ENCODE measurements at regions not wholly inside any gene's neighbourhood (a gene's known extent, or its start where the extent isn't known, plus 50 kb on each side); places are given as distances from the start of the nearest gene placed in this dataset.

- ATAC-seq (replicated peaks) (no peak), DNase-seq (no peak)
- Mint-ChIP-seq H3K9me3 (no peaks in the 10 kb centered on the region), H3K4me1 (ENCODE audit: low read depth in 2 of 2) (no peaks in the 10 kb centered on the region), H3K27me3 (peaks cover 0 to 6% of the 10 kb centered on the region in 2 donors), H3K27ac (no peak overlapping the region), H3K36me3 (ENCODE audit: insufficient read depth) (no peaks in the 10 kb centered on the region), H3K4me3 (no peak overlapping the region)
These were observed 369.1 kb upstream of the SGCD start for GRCh38 chr5:155957884-155958283.

GRCh38 chr5:155959082-155959481 is 367.9 kb upstream of the SGCD start:
- Mint-ChIP-seq H3K27me3 (peaks cover 0 to 6% of the 10 kb centered on the region in 2 donors), H3K36me3 (ENCODE audit: insufficient read depth) (no peaks in the 10 kb centered on the region), H3K4me1 (ENCODE audit: low read depth in 2 of 2) (no peaks in the 10 kb centered on the region), H3K4me3 (no peak overlapping the region), H3K9me3 (no peaks in the 10 kb centered on the region), H3K27ac (no peak overlapping the region)
- ATAC-seq (replicated peaks) (no peak), DNase-seq (no peak)

GRCh38 chr5:155960177-155960576 is 366.8 kb upstream of the SGCD start:
- no peak overlapping the region for H3K27ac Mint-ChIP-seq
- no peaks in the 10 kb centered on the region for H3K36me3 Mint-ChIP-seq (ENCODE audit: insufficient read depth)
- no peaks in the 10 kb centered on the region for H3K4me1 Mint-ChIP-seq (ENCODE audit: low read depth in 2 of 2)
- ATAC-seq (replicated peaks) (no peak), DNase-seq (no peak)
- H3K9me3 Mint-ChIP-seq = peaks cover 0 to under 1% of the 10 kb centered on the region in 2 donors
- H3K27me3 Mint-ChIP-seq = peaks cover 0 to 6% of the 10 kb centered on the region in 2 donors
- no peak overlapping the region for H3K4me3 Mint-ChIP-seq

DNA sequence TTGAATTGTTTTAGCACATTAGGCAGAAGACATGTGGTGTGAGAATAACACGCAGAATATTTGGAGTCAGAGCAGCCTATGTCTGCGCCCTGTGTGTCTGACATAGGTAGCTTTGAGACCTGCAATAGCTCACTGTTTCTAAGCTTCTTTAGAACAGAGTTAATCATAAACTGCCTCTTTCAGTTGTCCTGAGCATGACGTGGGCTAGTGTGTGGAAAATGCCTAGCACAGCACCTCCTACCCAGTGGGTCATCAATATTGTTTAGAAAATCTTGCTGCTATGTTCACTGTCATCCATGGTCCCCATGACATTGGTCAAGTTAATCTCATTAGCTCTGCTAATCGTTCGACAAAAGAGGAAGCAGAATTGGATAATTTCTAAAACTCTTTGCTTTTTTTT is 357.4 kb upstream of the SGCD start:
- no peaks in the 10 kb centered on the region for H3K4me1 Mint-ChIP-seq (ENCODE audit: low read depth in 2 of 2)
- DNase-seq (no peak), ATAC-seq (replicated peaks) (no peak)
- no peak overlapping the region for H3K4me3 Mint-ChIP-seq
- H3K36me3 Mint-ChIP-seq (ENCODE audit: insufficient read depth) = no peaks in the 10 kb centered on the region
- H3K27me3 Mint-ChIP-seq = no peaks in the 10 kb centered on the region
- H3K27ac Mint-ChIP-seq = no peak overlapping the region
- peaks cover 4 to 9% of the 10 kb centered on the region in 2 donors for H3K9me3 Mint-ChIP-seq

GRCh38 chr5:155974369-155974768 is 352.6 kb upstream of the SGCD start:
- DNase-seq (no peak), ATAC-seq (replicated peaks) (no peak)
- Mint-ChIP-seq H3K27me3 (peaks cover 10 to 14% of the 10 kb centered on the region in 2 donors), H3K4me3 (no peak overlapping the region), H3K4me1 (ENCODE audit: low read depth in 2 of 2) (no peaks in the 10 kb centered on the region), H3K36me3 (ENCODE audit: insufficient read depth) (peaks cover 4% of the 10 kb centered on the region), H3K9me3 (no peaks in the 10 kb centered on the region), H3K27ac (no peak overlapping the region)

GRCh38 chr5:155978850-155979249 is 348.1 kb upstream of the SGCD start:
- Mint-ChIP-seq H3K27me3 (peaks cover 10 to 14% of the 10 kb centered on the region in 2 donors), H3K4me3 (no peak overlapping the region), H3K27ac (no peak overlapping the region), H3K9me3 (no peaks in the 10 kb centered on the region), H3K4me1 (ENCODE audit: low read depth in 2 of 2) (no peaks in the 10 kb centered on the region), H3K36me3 (ENCODE audit: insufficient read depth) (peaks cover 4% of the 10 kb centered on the region)
- DNase-seq (no peak), ATAC-seq (replicated peaks) (no peak)

DNA sequence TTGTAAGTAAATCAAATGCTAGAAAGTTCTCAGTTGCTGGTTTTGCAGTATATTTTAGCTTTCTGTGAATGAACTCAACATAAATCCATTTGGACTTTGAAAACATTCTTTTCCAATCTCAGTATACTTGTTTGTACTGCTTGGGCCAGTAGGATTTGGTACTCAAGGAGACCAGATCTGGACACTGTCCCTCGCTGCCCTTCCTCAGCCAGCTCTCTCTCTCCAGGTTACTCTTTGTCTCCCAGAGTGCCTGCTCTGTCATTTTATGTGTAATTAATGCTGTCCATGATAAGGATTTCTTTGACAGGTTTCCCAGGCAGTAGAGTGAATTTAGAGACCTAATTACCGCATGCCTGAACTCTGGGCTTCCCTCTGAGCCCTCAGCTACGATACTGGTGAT is 344.6 kb upstream of the SGCD start:
- no peaks in the 10 kb centered on the region for H3K36me3 Mint-ChIP-seq (ENCODE audit: insufficient read depth)
- ATAC-seq (replicated peaks) (no peak), DNase-seq (no peak)
- peak overlapping the region in 1 of 2 donors; percentile 14 for H3K27ac Mint-ChIP-seq
- H3K4me3 Mint-ChIP-seq = no peak overlapping the region
- H3K27me3 Mint-ChIP-seq = peaks cover 2 to 8% of the 10 kb centered on the region in 2 donors
- no peaks in the 10 kb centered on the region for H3K4me1 Mint-ChIP-seq (ENCODE audit: low read depth in 2 of 2)
- no peaks in the 10 kb centered on the region for H3K9me3 Mint-ChIP-seq

DNA sequence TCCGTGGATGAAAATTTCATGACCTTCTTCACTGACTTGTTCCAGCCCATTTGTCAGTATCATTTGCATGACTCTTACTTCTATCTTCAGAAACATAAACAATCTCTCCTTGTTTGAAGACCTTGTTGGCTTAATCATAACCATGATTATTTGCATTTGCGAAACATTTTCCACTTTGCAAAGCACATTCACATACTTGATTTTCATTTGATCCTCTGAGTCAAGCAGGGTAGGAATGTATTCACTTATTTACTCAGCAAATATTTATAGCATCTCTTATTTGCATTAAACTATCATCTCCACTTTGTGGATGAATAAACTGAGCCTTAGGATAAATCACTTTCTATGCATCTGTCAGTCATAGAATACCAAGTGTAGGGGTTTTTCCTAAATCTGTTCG is 343.0 kb upstream of the SGCD start:
- no peak overlapping the region for H3K27ac Mint-ChIP-seq
- H3K4me1 Mint-ChIP-seq (ENCODE audit: low read depth in 2 of 2) = no peaks in the 10 kb centered on the region
- H3K36me3 Mint-ChIP-seq (ENCODE audit: insufficient read depth) = no peaks in the 10 kb centered on the region
- no peak for ATAC-seq (replicated peaks)
- H3K9me3 Mint-ChIP-seq = no peaks in the 10 kb centered on the region
- peaks cover 0 to 5% of the 10 kb centered on the region in 2 donors for H3K27me3 Mint-ChIP-seq
- H3K4me3 Mint-ChIP-seq = no peak overlapping the region
- no peak for DNase-seq

- ATAC-seq (replicated peaks) (no peak), DNase-seq (no peak)
- Mint-ChIP-seq H3K27me3 (peaks cover 0 to 9% of the 10 kb centered on the region in 2 donors), H3K4me3 (no peak overlapping the region), H3K9me3 (no peaks in the 10 kb centered on the region), H3K36me3 (ENCODE audit: insufficient read depth) (no peaks in the 10 kb centered on the region), H3K27ac (no peak overlapping the region), H3K4me1 (ENCODE audit: low read depth in 2 of 2) (no peaks in the 10 kb centered on the region)
These were observed 339.6 kb upstream of the SGCD start for GRCh38 chr5:155987265-155987810.

- Mint-ChIP-seq H3K4me3 (no peak overlapping the region), H3K9me3 (no peaks in the 10 kb centered on the region), H3K4me1 (ENCODE audit: low read depth in 2 of 2) (no peaks in the 10 kb centered on the region), H3K27ac (no peak overlapping the region), H3K36me3 (ENCODE audit: insufficient read depth) (no peaks in the 10 kb centered on the region), H3K27me3 (peaks cover 0 to 10% of the 10 kb centered on the region in 2 donors)
- ATAC-seq (replicated peaks) (no peak), DNase-seq (no peak)
These were observed 337.1 kb upstream of the SGCD start for GRCh38 chr5:155989879-155990278.

- no peaks in the 10 kb centered on the region for H3K36me3 Mint-ChIP-seq (ENCODE audit: insufficient read depth)
- peak overlapping the region in 1 of 2 donors; percentile 7 for H3K27ac Mint-ChIP-seq
- no peaks in the 10 kb centered on the region for H3K4me1 Mint-ChIP-seq (ENCODE audit: low read depth in 2 of 2)
- DNase-seq (no peak), ATAC-seq (replicated peaks) (no peak)
- no peak overlapping the region for H3K4me3 Mint-ChIP-seq
- no peaks in the 10 kb centered on the region for H3K9me3 Mint-ChIP-seq
- H3K27me3 Mint-ChIP-seq = peaks cover 0 to 4% of the 10 kb centered on the region in 2 donors
These were observed 330.8 kb upstream of the SGCD start for GRCh38 chr5:155996123-155996522.

DNA sequence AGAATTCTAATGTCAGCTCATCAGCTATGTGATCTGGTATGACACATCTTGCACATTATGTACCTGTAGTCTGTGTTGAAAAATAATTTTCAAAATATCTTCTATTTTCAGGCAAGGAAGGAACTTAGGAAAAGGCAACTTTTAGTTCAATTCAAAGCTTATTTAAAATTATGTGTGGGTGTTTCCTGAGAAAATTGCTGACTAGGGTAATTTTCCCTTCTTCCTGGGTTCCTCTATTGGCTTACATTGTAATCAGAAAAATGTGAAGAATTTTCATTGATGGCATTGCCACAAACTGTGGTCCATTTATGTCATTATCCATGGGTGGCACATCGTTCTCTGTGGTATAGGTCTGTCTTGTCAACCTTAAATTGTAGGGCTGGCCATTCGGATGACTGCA is 328.7 kb upstream of the SGCD start:
- no peak for DNase-seq
- Mint-ChIP-seq H3K27me3 (no peaks in the 10 kb centered on the region), H3K27ac (no peak overlapping the region), H3K4me1 (ENCODE audit: low read depth in 2 of 2) (no peaks in the 10 kb centered on the region), H3K36me3 (ENCODE audit: insufficient read depth) (no peaks in the 10 kb centered on the region), H3K4me3 (no peak overlapping the region), H3K9me3 (no peaks in the 10 kb centered on the region)
- no peak for ATAC-seq (replicated peaks)

GRCh38 chr5:156000115-156000514 is 326.8 kb upstream of the SGCD start:
- Mint-ChIP-seq H3K4me3 (no peak overlapping the region), H3K9me3 (no peaks in the 10 kb centered on the region), H3K4me1 (ENCODE audit: low read depth in 2 of 2) (no peaks in the 10 kb centered on the region), H3K27ac (no peak overlapping the region), H3K36me3 (ENCODE audit: insufficient read depth) (no peaks in the 10 kb centered on the region), H3K27me3 (peaks cover 7% of the 10 kb centered on the region in 2 donors)
- DNase-seq (no peak), ATAC-seq (replicated peaks) (no peak)

- Mint-ChIP-seq H3K4me1 (ENCODE audit: low read depth in 2 of 2) (no peaks in the 10 kb centered on the region), H3K27ac (no peak overlapping the region), H3K4me3 (no peak overlapping the region), H3K9me3 (no peaks in the 10 kb centered on the region), H3K36me3 (ENCODE audit: insufficient read depth) (no peaks in the 10 kb centered on the region), H3K27me3 (peaks cover 9 to 15% of the 10 kb centered on the region in 2 donors)
- no peak for DNase-seq
- ATAC-seq (replicated peaks) = no peak
These were observed 322.2 kb upstream of the SGCD start for GRCh38 chr5:156004754-156005153.
